Common myeloid progenitor, CD34-positive (primary cell): ENCODE measurements at regions not wholly inside any gene's neighbourhood (a gene's known extent, or its start where the extent isn't known, plus 50 kb on each side); places are given as distances from the start of the nearest gene placed in this dataset.
"Not testable (repeated sequence)": the region's sequence is repeated elsewhere in the genome, so short reads cannot be mapped to it uniquely, and the experiment has no call there.

Experiments used
- CTCF ChIA-PET: fragments of 350-600 bp; sonication (Branson Sonifier 250); formaldehyde crosslinking; loops from one replicate; lab custom pipeline; 2021; ENCODE audit warnings: antibody characterized with exemption; lab: Charles Lee
- POLR2A ChIA-PET: fragments of 350-600 bp; sonication (Branson Sonifier 250); formaldehyde crosslinking; loops from one replicate; lab custom pipeline; 2021; ENCODE audit warnings: antibody characterized with exemption; lab: Charles Lee
- DNase-seq, 3 donors: peaks; one replicate each; pipeline versions ENCODE4 v3.0.0 to v3.0.0-alpha.2; 2013
- H3K27ac ChIP-seq, 2 experiments: 1 replicate in 1 of 2; 2 replicates in 1 of 2; pipeline ENCODE4 v1.7.0; 2013; ENCODE audit warnings: inconsistent platforms in 2 of 2, low read length in 2 of 2, mild to moderate bottlenecking in 2 of 2, low read depth in 1 of 2, moderate library complexity in 1 of 2; ENCODE audit not compliant: severe bottlenecking in 2 of 2, insufficient read depth in 1 of 2, poor library complexity in 1 of 2
- H3K27me3 ChIP-seq, 5 experiments: replicated peaks in 2 of 5; 1 replicate in 3 of 5; 2 replicates in 2 of 5; pipeline versions ENCODE4 v1.6.1 to v1.7.0; 2013; ENCODE audit warnings: low read length in 4 of 5, mild to moderate bottlenecking in 2 of 5, moderate library complexity in 2 of 5, inconsistent platforms in 1 of 5; ENCODE audit not compliant: insufficient read depth in 5 of 5, control insufficient read depth in 4 of 5
- H3K36me3 ChIP-seq, 4 experiments: 1 replicate in 2 of 4; 2 replicates in 2 of 4; pipeline versions ENCODE4 v1.6.1 to v1.7.0; 2013; ENCODE audit warnings: low read length in 3 of 4, control low read depth in 1 of 4, mild to moderate bottlenecking in 1 of 4; ENCODE audit not compliant: control insufficient read depth in 4 of 4, insufficient read depth in 4 of 4
- H3K4me1 ChIP-seq, 4 experiments: 1 replicate in 3 of 4; 2 replicates in 1 of 4; pipeline versions ENCODE4 v1.6.1 to v1.7.1; 2013; ENCODE audit warnings: low read length in 3 of 4, mild to moderate bottlenecking in 3 of 4, control low read depth in 1 of 4, inconsistent platforms in 1 of 4, moderate library complexity in 1 of 4; ENCODE audit not compliant: control insufficient read depth in 4 of 4, insufficient read depth in 4 of 4; ENCODE audit errors: control extremely low read depth in 1 of 4
- H3K4me3 ChIP-seq, 7 experiments: 1 replicate in 4 of 7; 2 replicates in 3 of 7; pipeline versions ENCODE4 v1.5.1 to v1.7.0; 2013; ENCODE audit warnings: mild to moderate bottlenecking in 7 of 7, low read length in 6 of 7, moderate library complexity in 6 of 7, inconsistent platforms in 2 of 7, low read depth in 2 of 7, control low read depth in 1 of 7; ENCODE audit not compliant: insufficient read depth in 4 of 7, control insufficient read depth in 1 of 7; ENCODE audit errors: extremely low read depth in 1 of 7
- H3K9me3 ChIP-seq, 5 experiments: 1 replicate in 4 of 5; 2 replicates in 1 of 5; pipeline versions ENCODE4 v1.6.1 to v1.7.1; 2013; ENCODE audit warnings: low read length in 4 of 5, mild to moderate bottlenecking in 2 of 5, inconsistent platforms in 1 of 5, low read depth in 1 of 5, moderate library complexity in 1 of 5; ENCODE audit not compliant: control insufficient read depth in 4 of 5, insufficient read depth in 2 of 5; ENCODE audit errors: control extremely low read depth in 1 of 5
- WGBS: methylation state at CpG from one replicate; pipeline ENCODE4 v1.1.5; 2013; ENCODE audit not compliant: insufficient coverage; 5-methylcytosine and 5-hydroxymethylcytosine counted together

DNA sequence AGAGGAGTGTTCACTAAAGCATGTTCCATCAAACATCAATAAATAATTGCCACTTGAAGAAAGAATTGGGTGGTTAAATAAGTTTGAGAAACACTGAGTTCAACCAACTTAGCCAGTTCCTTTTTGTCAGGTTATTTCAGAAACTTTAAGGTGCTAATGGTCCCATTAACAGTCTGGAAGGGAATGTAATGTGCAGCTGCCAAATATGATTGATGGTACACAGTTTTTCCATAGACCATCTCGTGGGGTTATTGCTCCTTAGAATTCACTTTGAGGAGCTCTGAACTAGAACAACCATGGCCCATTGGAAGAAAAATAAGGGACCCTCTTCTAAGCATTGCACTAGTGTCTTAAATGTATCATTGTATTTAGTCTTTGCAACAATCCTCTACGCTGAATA is 185.8 kb upstream of the NR2F2 start:
- Histone ChIP-seq H3K4me3 (no peak overlapping the region), H3K27me3 (peaks cover 0 to 20% (median under 1%) of the 10 kb centered on the region in 5 experiments), H3K9me3 (peaks cover 0 to 5% (median 0%) of the 10 kb centered on the region in 5 experiments), H3K4me1 (no peaks in the 10 kb centered on the region), H3K36me3 (no peaks in the 10 kb centered on the region), H3K27ac (no peak overlapping the region)
- DNase-seq: no peak
- ChIA-PET POLR2A (interaction anchor here (0.6 kb wide), 1 partner anchor 15 kb away, joined by 4 read pairs; no protein-coding TSS in a partner anchor), CTCF (no interaction called here)
- 63% methylated on average over 1 of the region's 2 CpGs for WGBS

DNA sequence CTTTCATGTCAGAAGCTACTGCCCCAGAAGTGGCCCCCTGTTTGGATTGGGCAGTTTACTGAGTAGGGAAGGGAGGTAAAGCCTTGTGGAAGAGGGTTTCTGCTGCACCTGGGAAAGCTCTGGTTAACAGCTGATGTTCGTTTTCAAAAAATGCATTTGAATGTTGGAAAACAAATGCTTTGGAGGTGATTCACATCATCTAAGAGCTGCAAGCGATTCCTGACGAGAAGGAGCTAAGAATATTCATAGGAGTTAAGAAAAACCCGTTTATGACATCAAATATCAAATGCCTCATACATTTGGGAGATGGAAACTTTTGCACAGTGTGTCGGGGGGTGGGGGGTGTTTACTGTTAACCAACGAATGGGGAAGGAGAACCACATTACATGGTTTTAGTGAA is 183.8 kb upstream of the NR2F2 start:
- CTCF ChIA-PET: no interaction called here
- peaks cover 0 to 18% (median 5%) of the 10 kb centered on the region in 5 experiments for H3K27me3 ChIP-seq
- no peak overlapping the region for H3K27ac ChIP-seq
- no peak for DNase-seq
- no CpG with 5 or more reads among the region's 6 CpGs for WGBS
- peaks cover 0 to 5% (median 0%) of the 10 kb centered on the region in 5 experiments for H3K9me3 ChIP-seq
- H3K36me3 ChIP-seq: no peaks in the 10 kb centered on the region
- POLR2A ChIA-PET: no interaction called here
- no peak overlapping the region for H3K4me3 ChIP-seq
- no peaks in the 10 kb centered on the region for H3K4me1 ChIP-seq

DNA sequence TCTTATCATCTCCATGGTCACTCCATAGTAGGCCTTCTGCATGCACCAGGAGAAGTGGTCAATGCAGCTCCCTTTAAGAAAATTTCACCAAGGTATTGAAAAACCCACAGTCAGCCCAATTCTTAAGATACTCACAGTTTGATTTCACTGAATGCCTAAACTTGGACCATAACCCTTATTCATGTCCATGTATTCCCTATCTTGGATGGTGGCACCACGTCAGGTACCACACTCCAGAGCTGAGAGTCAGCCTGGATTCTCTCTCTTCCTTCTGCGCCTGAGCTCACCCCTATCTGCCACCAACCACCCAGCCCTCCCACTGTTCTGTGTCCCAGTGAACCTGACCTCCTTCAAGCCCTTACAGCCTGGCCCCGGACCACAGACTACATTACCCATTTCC is 183.2 kb upstream of the NR2F2 start:
- ChIA-PET CTCF (no interaction called here), POLR2A (no interaction called here)
- Histone ChIP-seq H3K9me3 (peaks cover 0 to 5% (median 0%) of the 10 kb centered on the region in 5 experiments), H3K36me3 (no peaks in the 10 kb centered on the region), H3K27me3 (peaks cover 0 to 17% (median 5%) of the 10 kb centered on the region in 5 experiments), H3K4me1 (no peaks in the 10 kb centered on the region), H3K27ac (no peak overlapping the region), H3K4me3 (no peak overlapping the region)
- WGBS: 89% methylated on average over 3 of the region's 3 CpGs
- no peak for DNase-seq

DNA sequence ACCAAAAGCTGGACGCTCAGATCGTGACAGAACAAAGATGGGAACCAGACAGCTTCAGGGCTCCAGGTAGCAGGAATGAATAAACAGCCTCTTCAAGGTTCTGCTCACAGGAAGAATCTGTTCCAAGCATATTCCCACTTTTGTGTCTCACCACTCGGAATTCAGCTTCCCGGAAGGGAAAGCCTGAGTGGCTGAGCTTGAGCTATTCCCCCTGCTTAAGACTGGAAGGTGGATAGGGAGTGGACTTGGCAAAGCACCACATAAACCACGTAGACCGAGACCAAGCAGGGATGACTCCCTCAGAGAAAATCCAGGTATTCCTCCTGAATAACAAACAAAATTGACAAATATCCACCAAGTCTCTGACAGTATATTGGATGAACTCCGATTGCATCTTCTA is 180.2 kb upstream of the NR2F2 start:
- Histone ChIP-seq H3K9me3 (peaks cover 0 to 5% (median 0%) of the 10 kb centered on the region in 5 experiments), H3K4me1 (no peaks in the 10 kb centered on the region), H3K4me3 (no peak overlapping the region), H3K36me3 (no peaks in the 10 kb centered on the region), H3K27ac (no peak overlapping the region), H3K27me3 (peaks cover 0 to 8% (median 4%) of the 10 kb centered on the region in 5 experiments)
- DNase-seq: no peak
- CTCF ChIA-PET: interaction anchor here (1.3 kb wide), 1 partner anchor 9 kb away, joined by 3 read pairs; no protein-coding TSS in a partner anchor
- POLR2A ChIA-PET: no interaction called here
- WGBS: 92% methylated on average over 5 of the region's 7 CpGs

DNA sequence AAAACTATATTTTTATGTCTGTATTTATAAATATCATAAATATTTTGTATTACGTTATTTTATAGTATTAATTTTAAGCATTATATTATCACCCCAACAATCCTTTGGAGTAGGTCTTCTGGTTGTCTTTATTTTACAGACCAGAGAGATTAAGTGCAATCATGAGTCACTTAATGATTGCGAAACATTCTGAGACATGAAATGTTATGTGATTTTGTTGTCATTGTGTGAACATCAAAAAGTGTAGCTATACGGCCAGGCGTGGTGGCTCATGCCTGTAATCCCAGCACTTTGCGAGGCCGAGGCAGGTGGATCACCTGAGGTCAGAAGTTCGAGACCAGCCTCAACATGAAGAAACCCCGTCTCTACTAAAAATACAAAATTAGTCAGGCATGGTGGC is 178.8 kb upstream of the NR2F2 start:
- H3K9me3 ChIP-seq, DNase-seq, CTCF ChIA-PET, H3K27me3 ChIP-seq, H3K4me3 ChIP-seq, H3K27ac ChIP-seq, H3K4me1 ChIP-seq, H3K36me3 ChIP-seq: not testable (repeated sequence)
- POLR2A ChIA-PET: interaction anchor here (0.7 kb wide), 1 partner anchor 1307 kb away, joined by 4 read pairs; no protein-coding TSS in a partner anchor
- WGBS: 100% methylated on average over 5 of the region's 8 CpGs

DNA sequence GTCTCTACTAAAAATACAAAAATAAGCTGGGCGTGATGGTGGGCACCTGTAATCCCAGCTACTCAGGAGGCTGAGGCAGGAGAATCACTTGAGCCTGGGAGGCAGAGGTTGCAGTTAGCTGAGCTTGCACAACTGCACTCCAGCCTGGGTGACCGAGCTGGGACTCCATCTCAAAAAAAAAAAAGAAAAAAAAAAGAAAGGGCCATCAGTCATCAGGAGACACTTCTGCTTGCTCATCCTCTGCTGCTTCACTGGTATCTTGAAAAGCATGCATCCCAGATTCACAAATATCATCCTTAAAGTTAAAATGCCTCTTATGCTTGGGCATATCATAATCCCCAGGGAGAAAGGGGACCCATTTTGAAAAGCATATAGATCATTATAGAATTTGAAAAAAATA is 176.6 kb upstream of the NR2F2 start:
- ChIA-PET CTCF (no interaction called here), POLR2A (no interaction called here)
- no peak overlapping the region for H3K4me3 ChIP-seq
- DNase-seq: no peak
- 89% methylated on average over 2 of the region's 2 CpGs for WGBS
- no peaks in the 10 kb centered on the region for H3K9me3 ChIP-seq
- H3K27me3 ChIP-seq: peaks cover 0 to 5% (median 4%) of the 10 kb centered on the region in 5 experiments
- no peak overlapping the region for H3K27ac ChIP-seq
- no peaks in the 10 kb centered on the region for H3K36me3 ChIP-seq
- H3K4me1 ChIP-seq: no peaks in the 10 kb centered on the region

DNA sequence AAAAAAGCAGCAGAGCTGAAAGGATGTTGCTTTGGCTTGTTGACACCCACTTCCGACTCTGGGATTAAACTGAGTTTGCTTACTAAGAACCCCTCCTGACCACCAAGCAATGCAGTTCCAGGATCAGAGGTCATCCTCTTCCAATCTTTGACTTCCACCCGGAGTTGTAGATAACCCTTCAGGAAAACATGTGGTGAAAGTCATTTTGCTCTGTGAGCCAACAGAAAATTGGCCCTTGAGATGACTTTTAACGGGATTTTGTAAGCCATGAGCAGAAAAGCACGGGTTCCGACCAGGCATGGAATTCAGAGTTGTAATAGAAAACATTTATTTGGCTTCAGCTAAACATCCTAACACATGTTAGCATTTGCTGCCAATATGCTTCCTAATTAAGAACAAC is 171.6 kb upstream of the NR2F2 start:
- CTCF ChIA-PET: interaction anchor here (0.7 kb wide), 1 partner anchor 9 kb away, joined by 3 read pairs; no protein-coding TSS in a partner anchor
- Histone ChIP-seq H3K27me3 (peaks cover 0 to 18% (median 3%) of the 10 kb centered on the region in 5 experiments), H3K36me3 (no peaks in the 10 kb centered on the region), H3K9me3 (no peaks in the 10 kb centered on the region), H3K4me1 (no peaks in the 10 kb centered on the region), H3K4me3 (no peak overlapping the region), H3K27ac (no peak overlapping the region)
- POLR2A ChIA-PET: no interaction called here
- WGBS: 100% methylated on average over 2 of the region's 5 CpGs
- DNase-seq: no peak
